OCI-LY1 (cell line): ENCODE measurements at regions not wholly inside any gene's neighbourhood (a gene's known extent, or its start where the extent isn't known, plus 50 kb on each side); places are given as distances from the start of the nearest gene placed in this dataset.

Source experiments
- EZH2 ChIP-seq: fragments of 200-600 bp; sonication (generic), shearing (Covaris generic); IDR thresholded peaks from 2 replicates; pipeline ENCODE4 v1.8.0; 2017; ENCODE audit warnings: borderline replicate concordance, mixed run types, mild to moderate bottlenecking, antibody characterized with exemption, low read length, moderate library complexity, mixed read lengths
- TF ChIP-seq, protein P1 (sequence below): fragments of 200-600 bp; sonication (generic), shearing (Covaris generic); IDR thresholded peaks from 2 replicates; pipeline ENCODE4 v1.5.1; 2017; ENCODE audit warnings: mild to moderate bottlenecking, antibody characterized with exemption, low read length, moderate library complexity, mixed read lengths

DNA sequence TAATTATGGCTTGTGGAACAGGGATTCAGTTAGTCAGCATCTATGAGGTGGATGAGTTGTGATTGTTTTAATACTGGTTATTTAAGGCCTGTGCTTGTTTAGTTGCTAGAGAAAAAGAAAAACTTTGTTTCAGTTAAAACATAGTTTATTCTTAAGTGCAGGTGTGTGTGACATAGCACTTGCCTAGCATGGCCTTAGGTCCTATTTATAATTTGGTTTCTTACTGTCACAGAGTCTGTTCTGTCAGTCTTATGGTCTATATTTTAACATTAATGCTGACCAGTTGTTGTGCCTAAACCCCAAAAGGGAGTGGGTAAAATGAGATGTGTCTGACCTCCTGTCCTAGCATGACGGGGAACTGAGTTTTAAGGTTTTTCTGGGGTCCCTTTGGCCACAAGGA, 486.3 kb downstream of the ZIC1 start:
- TF ChIP-seq, protein P1, sequence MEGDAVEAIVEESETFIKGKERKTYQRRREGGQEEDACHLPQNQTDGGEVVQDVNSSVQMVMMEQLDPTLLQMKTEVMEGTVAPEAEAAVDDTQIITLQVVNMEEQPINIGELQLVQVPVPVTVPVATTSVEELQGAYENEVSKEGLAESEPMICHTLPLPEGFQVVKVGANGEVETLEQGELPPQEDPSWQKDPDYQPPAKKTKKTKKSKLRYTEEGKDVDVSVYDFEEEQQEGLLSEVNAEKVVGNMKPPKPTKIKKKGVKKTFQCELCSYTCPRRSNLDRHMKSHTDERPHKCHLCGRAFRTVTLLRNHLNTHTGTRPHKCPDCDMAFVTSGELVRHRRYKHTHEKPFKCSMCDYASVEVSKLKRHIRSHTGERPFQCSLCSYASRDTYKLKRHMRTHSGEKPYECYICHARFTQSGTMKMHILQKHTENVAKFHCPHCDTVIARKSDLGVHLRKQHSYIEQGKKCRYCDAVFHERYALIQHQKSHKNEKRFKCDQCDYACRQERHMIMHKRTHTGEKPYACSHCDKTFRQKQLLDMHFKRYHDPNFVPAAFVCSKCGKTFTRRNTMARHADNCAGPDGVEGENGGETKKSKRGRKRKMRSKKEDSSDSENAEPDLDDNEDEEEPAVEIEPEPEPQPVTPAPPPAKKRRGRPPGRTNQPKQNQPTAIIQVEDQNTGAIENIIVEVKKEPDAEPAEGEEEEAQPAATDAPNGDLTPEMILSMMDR, result no peak
- no peak for TF ChIP-seq EZH2
